ENCODE measurements at regions not wholly inside any gene's neighbourhood (a gene's known extent, or its start where the extent isn't known, plus 50 kb on each side); places are given as distances from the start of the nearest gene placed in this dataset.
"Not testable (repeated sequence)": the region's sequence is repeated elsewhere in the genome, so short reads cannot be mapped to it uniquely, and the experiment has no call there.

- in situ Hi-C loops (cut with HindIII; ENCODE audit: low pct_unique_long_range_greater_than_20kb, low sequenced_read_pairs), result no loop called here
- no peak for DNase-seq (ENCODE audit: low read depth, low spot score)
These were observed 107.8 kb downstream of the GGTLC2 start for GRCh38 chr22:22752199-22752555.

GRCh38 chr22:22752556-22753477 lies 108.4 kb downstream of the GGTLC2 start:
- in situ Hi-C loops (cut with HindIII; ENCODE audit: low pct_unique_long_range_greater_than_20kb, low sequenced_read_pairs), result no loop called here
- no peak for DNase-seq (ENCODE audit: low read depth, low spot score)

DNA sequence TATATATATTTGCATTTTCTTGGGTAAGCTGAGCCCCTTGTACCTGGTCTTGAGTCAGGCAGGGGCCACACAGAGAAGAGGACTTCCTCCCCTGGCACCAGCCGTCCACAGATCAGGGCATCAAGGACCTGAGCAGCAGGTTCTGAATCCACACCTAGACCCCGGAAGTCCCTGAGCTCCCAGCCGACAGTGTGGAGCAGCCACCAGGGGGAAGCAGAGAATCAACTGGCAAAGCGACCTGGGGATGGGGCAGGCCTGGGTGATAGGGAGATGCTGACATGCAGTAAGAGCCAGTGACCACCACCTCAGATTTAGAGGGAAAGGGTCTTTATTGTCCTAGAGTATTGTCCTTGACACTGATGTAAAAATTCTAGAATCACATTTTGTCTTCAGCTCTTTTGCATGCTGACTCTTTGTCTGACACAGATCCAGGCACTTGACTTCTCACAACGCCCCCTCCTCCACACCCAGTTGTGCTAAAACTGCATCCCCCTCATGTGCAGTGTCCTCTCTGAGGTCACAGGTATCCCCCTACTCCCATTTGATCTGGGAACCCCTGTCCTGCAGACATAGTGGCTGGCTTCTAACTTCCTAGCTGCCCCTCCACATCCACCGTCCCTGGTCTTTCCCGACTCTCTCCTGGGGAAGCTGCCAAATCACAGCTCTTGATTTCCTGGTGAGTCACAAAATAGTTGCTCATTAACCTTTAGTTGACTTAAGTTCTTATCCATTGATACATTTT lies 109.3 kb downstream of the GGTLC2 start:
- DNase-seq (ENCODE audit: low read depth, low spot score), result peak; percentile 80
- in situ Hi-C loops (cut with HindIII; ENCODE audit: low pct_unique_long_range_greater_than_20kb, low sequenced_read_pairs), result no loop called here

GRCh38 chr22:22754268-22754657 lies 109.8 kb downstream of the GGTLC2 start:
- no peak for DNase-seq (ENCODE audit: low read depth, low spot score)
- in situ Hi-C loops (cut with HindIII; ENCODE audit: low pct_unique_long_range_greater_than_20kb, low sequenced_read_pairs), result no loop called here

DNA sequence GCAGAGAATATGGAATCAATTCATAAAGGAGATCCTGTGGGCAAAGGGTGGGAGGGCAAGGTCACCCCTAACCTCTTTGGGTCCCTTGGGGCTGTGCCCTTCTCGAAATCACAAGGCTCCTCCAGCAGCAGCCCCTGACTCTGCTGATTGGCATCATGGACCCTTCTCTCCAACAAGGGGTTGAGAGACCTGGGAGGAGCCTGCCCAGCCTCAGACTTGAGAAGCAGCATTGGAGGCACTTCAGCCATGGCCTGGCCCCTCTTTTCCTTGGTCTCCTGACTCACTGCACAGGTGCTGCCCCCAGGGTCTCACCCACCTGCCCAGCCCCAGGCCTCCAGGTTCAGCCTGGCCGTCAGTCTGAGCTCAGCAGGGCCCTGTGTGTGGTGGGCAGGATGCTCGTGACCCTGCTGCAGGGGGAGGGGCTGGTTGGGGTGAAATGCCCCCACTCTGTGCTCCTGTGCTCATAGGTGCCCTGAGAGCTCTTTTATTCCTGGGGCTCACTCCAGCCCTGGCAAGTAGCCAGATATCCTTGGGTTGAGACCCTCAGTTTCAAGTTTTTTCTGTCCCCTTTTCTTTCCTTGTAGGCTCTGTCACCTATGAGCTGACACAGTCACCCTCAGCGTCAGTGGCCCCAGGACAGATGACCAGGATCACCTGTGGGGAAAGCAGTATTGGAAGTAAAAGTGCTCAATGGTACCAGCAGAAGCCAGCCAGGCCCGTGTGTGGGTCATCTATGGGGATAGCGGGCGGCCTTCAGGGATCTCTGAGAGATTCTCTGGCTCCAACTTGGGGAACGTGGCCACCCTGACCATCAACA lies 110.8 kb downstream of the GGTLC2 start:
- no peak for DNase-seq (ENCODE audit: low read depth, low spot score)
- in situ Hi-C loops (cut with HindIII; ENCODE audit: low pct_unique_long_range_greater_than_20kb, low sequenced_read_pairs), result no loop called here

GRCh38 chr22:22755778-22756100 lies 111.3 kb downstream of the GGTLC2 start:
- in situ Hi-C loops (cut with HindIII; ENCODE audit: low pct_unique_long_range_greater_than_20kb, low sequenced_read_pairs), result no loop called here

GRCh38 chr22:22756109-22756508 lies 111.7 kb downstream of the GGTLC2 start:
- in situ Hi-C loops (cut with HindIII; ENCODE audit: low pct_unique_long_range_greater_than_20kb, low sequenced_read_pairs), result no loop called here
- DNase-seq (ENCODE audit: low read depth, low spot score), result no peak

More at GRCh38 chr22:22755778-22756100, 111.3 kb downstream of the GGTLC2 start:
- DNase-seq (ENCODE audit: low read depth, low spot score), result no peak

DNA sequence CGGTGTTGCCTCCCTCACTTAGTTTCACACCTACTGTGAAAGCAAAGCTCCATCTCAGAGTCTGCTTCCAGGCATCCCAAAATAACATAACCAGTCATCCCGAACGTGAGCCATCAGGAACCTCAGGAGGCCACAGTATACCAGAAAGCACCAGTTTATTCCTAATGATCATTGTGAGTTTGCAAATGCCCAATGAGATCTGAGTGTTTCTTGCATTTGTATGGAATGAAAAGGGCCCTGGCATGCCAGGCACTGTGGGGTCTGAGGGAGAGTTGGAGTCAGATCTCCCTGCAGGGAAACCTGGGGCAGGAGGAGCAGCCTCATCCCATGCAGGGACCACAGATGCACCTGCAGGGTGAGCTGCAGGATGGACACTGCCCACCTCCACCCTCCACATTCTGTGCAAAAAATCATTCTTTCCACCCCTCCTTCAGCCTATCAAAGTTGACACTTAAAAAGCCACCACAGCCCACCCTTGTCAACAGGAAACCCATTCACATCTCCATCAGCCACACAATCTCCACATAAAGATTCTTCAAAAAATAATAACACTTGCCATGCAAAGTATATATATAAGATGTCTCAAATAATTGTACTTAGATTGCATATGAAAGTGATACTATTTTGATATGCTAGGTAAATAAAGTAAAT lies 112.3 kb downstream of the GGTLC2 start:
- in situ Hi-C loops (cut with HindIII; ENCODE audit: low pct_unique_long_range_greater_than_20kb, low sequenced_read_pairs); DNase-seq (ENCODE audit: low read depth, low spot score): not testable (repeated sequence)

GRCh38 chr22:22758101-22758807 lies 113.8 kb downstream of the GGTLC2 start:
- in situ Hi-C loops (cut with HindIII; ENCODE audit: low pct_unique_long_range_greater_than_20kb, low sequenced_read_pairs); DNase-seq (ENCODE audit: low read depth, low spot score): not testable (repeated sequence)

- no peak for DNase-seq (ENCODE audit: low read depth, low spot score)
- in situ Hi-C loops (cut with HindIII; ENCODE audit: low pct_unique_long_range_greater_than_20kb, low sequenced_read_pairs), result no loop called here
These were observed 115.0 kb downstream of the GGTLC2 start for GRCh38 chr22:22759371-22759770.

- in situ Hi-C loops (cut with HindIII; ENCODE audit: low pct_unique_long_range_greater_than_20kb, low sequenced_read_pairs), result no loop called here
- no peak for DNase-seq (ENCODE audit: low read depth, low spot score)
These were observed 115.6 kb downstream of the GGTLC2 start for GRCh38 chr22:22759889-22760546.

DNA sequence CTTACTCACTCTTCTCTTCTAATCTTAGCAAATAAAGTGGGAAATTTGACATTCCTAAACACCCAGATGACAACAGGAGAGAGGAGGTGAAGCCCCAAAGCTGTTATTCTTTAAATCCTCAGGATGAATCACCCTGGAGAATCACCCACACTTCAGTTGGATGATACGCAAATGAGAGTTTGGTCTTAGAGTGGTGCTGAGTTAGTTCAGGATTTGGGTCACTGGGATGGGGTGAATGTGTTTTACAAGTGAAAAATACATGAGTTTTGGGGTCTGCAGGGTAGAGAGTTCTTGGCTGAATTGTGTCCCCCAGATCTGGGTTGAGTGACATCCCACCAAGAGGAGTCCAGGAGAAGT lies 117.2 kb downstream of the GGTLC2 start:
- in situ Hi-C loops (cut with HindIII; ENCODE audit: low pct_unique_long_range_greater_than_20kb, low sequenced_read_pairs), result no loop called here

GRCh38 chr22:22761963-22762772 lies 117.8 kb downstream of the GGTLC2 start:
- in situ Hi-C loops (cut with HindIII; ENCODE audit: low pct_unique_long_range_greater_than_20kb, low sequenced_read_pairs), result no loop called here
- DNase-seq (ENCODE audit: low read depth, low spot score), result no peak

More for the DNA sequence above, 117.2 kb downstream of the GGTLC2 start:
- DNase-seq (ENCODE audit: low read depth, low spot score), result no peak

- no peak for DNase-seq (ENCODE audit: low read depth, low spot score)
- in situ Hi-C loops (cut with HindIII; ENCODE audit: low pct_unique_long_range_greater_than_20kb, low sequenced_read_pairs), result no loop called here
These were observed 119.1 kb downstream of the GGTLC2 start for GRCh38 chr22:22763512-22763911.

DNA sequence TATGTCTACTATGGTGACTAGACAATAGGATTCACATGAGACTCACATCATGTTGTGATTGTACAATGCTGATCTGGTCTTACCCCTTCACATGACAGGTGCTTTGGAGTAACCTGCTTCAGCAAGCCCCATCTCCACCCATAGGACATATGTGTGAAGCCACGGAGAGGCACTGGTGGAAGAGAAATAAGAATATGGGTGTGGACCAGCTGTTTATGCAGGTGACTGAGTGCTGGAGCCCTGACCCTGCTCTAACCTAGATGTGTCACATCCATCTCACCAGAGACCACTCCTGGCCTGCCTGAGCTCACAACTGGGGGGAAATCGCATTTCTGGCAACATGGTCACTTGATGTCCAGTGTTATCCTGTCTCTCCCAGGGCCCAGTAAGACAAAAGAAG lies 119.7 kb downstream of the GGTLC2 start:
- in situ Hi-C loops (cut with HindIII; ENCODE audit: low pct_unique_long_range_greater_than_20kb, low sequenced_read_pairs), result no loop called here
- no peak for DNase-seq (ENCODE audit: low read depth, low spot score)

Data from SK-MEL-5 (cell line).